Islet precursor cell (in vitro differentiated cells): ENCODE measurements at regions not wholly inside any gene's neighbourhood (a gene's known extent, or its start where the extent isn't known, plus 50 kb on each side); places are given as distances from the start of the nearest gene placed in this dataset.
"Not testable (repeated sequence)": the region's sequence is repeated elsewhere in the genome, so short reads cannot be mapped to it uniquely, and the experiment has no call there.

Experiments used
- DNase-seq: peaks from one replicate; pipeline ENCODE4 v3.0.0-alpha.2; 2018

DNA sequence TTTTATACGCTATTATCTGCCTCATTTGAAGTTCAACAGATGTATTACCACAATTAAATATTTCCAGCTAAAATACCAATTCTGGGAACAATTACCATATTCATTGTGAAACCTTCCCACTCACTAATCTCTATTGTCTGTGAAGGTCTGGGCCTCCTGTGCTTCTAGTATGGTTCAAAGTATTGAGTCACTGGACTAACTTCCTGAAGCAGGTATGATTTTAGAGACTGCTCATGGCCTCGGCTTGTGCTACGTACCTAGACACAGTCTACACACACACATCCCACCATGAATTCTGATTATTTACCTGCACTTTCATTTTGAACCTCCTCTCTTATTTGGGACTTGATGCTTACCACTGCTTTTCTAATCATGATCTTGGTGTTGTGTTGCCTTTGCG is 180.7 kb upstream of the EPHA4 start:
- no peak for DNase-seq

DNA sequence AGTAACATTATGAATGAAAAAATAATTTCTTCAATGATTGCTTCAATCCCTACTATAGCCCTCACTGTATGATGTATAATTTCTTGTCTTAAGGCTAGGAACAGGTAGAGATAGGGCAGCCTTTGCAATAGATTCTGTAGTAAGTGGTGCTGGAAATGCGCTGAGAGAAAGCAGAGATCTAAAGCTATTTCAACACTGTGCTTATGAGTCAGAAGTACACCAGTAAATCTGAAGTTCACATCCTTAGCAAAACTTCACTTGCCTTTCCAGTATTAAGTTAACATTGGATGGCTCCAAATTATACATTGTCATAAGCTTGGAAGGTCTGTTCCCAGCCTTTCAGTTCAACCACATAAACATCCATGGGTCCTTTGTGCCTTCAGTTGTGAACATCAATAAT is 178.2 kb upstream of the EPHA4 start:
- no peak for DNase-seq

- no peak for DNase-seq
Observed at GRCh38 chr2:221747289-221747972, 175.3 kb upstream of the EPHA4 start.

- no peak for DNase-seq
Observed at GRCh38 chr2:221741496-221742211, 169.6 kb upstream of the EPHA4 start.

DNA sequence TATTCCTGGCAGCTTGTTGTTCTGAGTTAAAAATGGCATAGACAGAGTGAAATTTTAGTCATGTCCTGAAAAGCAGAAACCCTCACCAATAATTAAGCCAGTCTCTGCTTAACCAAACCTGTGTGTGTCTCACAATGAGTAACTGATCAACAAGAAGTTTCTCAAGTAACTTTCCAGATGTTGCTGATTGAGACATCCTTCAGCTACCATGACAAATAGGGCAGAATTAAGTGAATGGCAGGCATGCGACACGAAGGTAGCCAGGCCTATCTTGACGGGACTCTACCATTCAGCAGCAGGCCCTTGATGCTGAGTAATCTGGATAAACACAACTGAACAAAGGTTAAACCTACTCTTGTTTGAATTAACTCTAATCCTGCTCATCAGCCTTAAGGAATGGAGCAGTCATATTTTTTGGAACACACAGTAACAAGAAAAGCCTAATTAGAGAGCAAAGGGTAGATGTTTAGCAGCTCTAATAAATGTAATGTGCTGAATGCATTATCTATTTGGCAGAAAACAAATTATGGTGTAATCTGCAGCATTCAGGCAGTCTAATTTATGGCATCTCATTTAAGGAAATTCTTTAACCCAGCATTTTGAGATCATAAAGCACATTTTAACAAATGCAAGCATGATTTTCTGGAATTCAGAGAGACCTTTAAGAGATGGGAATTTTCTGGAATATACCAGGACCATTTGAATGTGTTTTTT is 159.5 kb upstream of the EPHA4 start:
- no peak for DNase-seq

DNA sequence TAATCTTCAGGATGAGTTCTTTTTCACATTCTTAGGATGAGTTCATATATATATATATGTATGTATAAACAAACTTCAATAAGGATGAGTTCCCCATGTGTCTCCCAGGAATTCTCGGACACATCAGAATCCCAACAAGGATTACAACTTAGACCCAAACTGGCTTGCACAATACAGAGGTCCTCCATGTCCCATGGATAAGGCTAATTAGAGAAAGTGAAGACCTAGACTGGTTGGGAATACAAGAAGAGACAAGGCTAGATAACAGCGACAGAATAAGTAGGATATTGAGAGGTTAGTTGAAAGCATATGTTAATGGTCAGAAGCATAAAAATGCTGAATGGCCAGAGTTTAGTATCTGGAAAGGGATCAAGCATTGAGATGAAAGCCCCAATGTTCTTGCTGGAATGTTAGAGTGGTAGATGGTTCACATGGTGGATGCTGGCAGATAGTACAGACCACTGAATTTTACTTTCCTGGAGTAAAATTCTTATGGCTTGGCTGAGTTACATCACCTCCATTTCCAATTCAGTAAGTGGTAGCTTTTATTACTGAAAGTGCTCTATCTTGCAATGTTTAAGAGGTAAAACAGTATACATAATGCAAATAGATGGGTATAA is 154.9 kb upstream of the EPHA4 start:
- no peak for DNase-seq

DNA sequence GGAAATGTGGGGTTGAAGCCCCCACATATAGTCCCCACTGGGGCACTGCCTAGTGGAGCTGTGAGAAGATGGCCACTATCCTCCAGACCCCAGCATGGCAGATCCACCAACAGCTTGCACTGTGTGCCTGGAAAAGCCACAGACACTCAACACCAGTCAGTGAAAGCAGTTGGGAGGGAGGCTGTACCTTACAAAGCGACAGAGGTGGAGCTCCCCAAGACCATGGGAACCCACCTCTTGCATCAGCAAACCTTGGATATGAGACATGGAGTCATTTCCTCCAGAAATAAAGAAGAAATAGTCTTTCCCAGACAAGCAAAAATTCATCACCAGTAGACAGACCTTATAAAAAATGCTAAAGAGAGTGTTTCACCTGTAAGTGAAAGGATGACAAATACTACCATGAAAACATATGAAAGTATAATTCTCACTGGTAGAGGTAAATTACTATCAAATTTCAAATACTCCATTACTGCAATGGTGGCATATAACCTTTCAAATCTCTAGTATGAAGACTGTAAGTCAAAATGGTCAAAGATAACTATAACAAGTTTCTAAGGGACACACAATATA is 152.6 kb upstream of the EPHA4 start:
- no peak for DNase-seq

DNA sequence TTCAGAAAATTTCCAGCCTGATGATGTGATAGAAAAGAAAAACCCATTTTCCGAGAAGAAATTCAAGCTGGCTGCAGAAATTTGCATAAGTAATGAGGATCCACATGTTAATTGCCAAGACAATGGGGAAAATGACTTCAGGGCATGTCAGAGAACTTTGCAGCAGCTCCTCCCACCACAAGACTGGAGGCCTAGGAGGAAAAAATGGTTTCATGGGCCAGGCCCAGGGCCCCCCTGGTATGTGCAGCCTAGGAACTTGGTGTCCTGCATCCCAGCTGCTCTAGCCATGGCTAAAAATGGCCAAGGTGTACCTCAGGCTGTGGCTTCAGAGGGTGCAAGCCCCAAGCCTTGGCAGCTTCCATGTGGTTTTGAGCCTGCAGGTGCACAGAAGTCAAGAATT is 152.0 kb upstream of the EPHA4 start:
- DNase-seq, result not testable (repeated sequence)

DNA sequence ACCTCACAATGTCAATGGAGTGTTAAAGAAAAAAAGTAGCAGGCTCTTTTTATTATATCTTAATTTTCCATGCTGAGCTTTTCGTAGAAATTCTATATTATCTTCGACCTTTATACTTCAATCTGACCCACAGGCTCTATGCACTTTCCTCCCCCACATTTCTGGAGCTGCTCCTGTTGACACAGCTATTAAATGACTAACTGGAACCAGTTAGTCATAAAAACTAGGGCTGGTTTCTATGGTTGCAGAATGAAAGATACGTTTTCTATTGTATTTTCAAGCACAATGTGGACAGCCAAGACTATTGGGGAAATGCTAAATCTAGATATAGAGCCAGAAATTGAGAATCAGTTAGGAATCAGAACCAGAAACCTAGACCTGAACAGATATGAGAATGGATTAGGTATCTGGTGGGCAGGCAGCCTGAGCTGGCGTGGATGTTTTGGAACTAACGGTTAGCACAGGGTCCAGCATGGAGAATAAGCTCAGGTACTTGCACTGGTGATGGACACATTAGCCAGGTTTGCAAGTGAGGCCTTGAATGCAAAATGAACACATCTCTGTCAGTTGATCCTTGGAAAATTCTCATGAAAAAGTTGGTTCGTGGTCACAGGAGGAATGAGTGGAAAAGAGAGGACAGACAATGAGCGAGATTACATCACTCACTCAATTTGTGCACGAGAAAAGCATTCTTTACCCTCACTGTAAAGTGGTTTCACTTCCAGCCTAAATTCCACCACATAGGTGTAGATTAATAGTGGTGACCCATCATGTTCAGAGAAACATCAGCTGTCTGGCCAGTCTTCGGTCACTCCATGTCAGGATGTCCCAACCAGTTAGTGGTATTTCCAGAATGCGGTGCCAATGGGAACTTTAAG is 144.6 kb upstream of the EPHA4 start:
- no peak for DNase-seq

- DNase-seq, result no peak
Observed at GRCh38 chr2:221715523-221716247, 143.6 kb upstream of the EPHA4 start.

- no peak for DNase-seq
Observed at GRCh38 chr2:221710744-221711143, 138.6 kb upstream of the EPHA4 start.

DNA sequence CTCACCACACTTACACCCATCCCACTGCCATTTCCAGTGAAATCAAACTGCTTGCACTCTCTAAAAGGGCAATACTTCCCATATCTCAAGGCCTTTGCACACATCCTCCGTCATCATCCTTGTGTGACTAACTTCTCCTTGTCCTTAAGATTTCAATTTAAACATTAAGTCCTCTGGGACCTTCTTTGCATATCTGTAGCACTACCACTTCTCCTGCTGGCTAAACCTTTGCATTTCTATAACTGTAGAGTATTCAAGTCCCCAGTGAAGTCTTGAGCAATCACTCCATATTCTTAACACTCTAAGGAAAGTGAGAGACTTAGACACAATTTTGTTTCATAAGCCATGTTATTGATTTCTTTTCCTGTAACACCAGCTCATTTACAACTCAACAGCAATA is 136.8 kb upstream of the EPHA4 start:
- DNase-seq, result no peak

DNA sequence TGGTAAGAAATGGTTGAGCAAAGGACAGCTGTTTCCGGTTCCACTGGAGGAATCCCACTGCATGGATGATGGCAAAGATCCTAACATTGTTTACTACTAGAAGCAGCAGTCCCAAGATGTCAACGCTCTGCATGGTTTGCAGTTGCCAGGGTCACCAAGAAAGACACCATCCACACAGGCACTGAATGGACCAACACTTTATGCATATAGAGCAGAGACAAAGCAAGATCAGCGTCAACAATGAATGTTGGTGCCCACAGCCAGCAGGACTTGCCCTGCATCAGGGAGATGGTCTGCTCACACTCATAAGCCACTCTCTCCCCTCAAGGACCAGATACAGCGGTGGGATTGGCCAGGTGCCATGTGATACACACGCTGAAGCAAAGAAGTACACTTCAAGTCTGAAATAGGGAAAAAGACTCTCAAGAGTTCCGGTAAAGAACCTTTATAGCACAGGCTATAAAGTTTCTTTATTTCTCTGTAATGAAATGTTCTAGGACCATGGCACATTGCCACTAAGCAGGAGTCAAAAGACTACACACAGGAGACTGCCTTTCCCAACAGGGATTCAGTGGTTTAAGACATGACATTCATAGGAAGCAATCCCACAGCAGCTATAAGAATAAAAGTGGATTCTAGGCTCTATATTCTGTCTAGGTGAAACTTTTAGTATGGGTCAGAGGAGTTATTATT is 133.2 kb upstream of the EPHA4 start:
- no peak for DNase-seq

GRCh38 chr2:221704442-221704841 is 132.3 kb upstream of the EPHA4 start:
- no peak for DNase-seq

DNA sequence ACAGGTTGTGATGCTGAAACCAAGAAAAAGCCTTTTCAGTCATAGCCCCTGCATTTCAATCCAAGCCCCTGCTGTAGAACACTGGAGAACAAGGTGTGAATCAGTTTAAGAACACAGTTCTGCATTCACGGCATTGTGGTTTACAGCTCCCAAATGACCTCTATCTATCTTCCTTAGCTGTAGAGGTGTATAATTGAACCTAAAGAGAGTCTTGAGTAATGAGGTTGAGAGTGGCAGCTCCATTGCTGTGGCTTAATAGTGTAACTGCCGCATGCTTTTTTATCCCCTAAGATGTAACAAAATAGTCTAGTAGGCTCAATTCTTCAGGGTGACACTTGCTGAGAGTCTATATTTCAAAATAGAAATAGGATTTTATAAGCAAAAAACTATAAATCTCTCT is 121.3 kb upstream of the EPHA4 start:
- no peak for DNase-seq

DNA sequence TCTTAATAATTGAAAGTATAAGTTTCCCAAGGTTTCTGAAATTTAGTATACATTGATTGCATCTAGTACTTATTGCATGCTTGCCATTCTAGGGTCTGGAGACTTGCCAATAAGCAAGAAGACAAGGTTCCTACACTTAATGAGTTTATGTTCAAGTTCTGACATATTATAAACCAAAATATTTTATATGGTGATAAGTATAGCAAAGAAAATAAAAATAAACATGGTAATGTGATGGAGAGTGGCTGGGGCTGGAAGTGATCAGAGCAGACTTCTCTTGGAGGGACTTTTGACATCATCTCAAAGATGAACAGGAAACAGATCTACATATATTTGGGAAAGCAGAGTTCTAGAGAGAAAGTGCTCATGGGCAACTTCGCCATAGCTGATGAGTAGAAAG is 119.5 kb upstream of the EPHA4 start:
- no peak for DNase-seq

DNA sequence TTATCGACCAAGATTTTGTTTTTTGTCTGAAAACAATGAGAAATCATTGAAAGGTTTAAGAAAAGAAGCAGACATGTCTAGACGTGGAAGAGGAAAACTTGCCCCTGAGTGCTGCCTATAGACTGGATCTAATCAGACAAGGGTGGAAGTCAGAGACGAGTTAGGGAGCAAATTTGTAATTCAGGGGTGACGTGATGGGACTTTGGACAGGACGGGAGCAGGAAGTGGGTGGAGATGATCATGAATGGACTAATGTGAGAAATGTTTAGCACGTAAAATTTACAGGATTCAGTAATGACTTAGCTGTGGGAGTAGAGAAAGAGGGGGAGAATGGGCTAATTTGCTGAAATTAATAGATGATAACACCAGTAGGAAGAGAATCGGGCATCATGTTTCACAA is 117.0 kb upstream of the EPHA4 start:
- no peak for DNase-seq

- no peak for DNase-seq
Observed at GRCh38 chr2:221680548-221680947, 108.4 kb upstream of the EPHA4 start.

DNA sequence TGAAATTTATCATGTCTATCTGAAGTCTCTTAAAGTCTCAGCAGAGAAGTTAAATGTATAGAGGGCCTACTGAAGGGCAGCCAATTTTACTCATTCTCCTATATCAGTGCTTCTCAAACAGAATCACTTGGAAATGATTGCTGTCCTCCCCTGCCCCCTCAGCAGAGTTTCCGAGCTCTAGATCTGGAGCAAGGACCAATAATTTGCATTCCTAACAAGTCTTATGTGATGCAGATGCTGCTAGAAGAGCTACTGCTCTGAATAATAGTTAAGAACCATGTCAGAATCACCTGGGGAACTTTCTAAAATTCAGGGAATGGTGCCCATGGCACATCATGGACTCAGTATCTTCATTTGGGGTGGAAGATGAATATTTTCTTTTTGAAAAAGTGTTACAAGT is 105.6 kb upstream of the EPHA4 start:
- no peak for DNase-seq

GRCh38 chr2:221676566-221677172 is 104.6 kb upstream of the EPHA4 start:
- no peak for DNase-seq
